ENCODE measurements at regions not wholly inside any gene's neighbourhood (a gene's known extent, or its start where the extent isn't known, plus 50 kb on each side); places are given as distances from the start of the nearest gene placed in this dataset.

DNA sequence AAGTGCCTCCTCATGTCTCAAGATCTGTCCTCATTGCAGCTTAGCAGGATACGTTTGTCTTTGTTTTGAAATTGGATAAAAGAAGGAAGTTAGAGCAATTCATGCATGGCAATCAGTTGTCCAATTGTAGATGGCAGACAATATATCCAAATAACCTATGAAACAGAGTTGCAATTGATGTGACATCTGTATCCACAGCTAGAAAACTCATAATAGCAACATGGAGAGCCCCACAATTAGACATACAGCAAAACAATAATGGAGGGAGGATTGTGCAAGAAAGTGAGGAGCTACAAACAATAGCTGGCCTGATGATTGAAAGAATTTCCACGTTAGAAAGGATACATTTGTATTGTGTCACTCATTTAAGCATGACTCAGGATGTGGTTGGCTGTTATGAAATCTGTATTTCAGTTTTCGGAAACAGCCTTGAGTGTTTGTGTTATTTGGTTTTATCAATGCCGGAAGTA lies 132.0 kb downstream of the FAM174A start:
- no peak overlapping the region for H3K4me3 ChIP-seq (ENCODE audit: low read length in 3 of 3)
- H3K9ac ChIP-seq (ENCODE audit: low read length in 3 of 3): no peak overlapping the region
- no peak overlapping the region for H3K27ac ChIP-seq (ENCODE audit: low read depth in 2 of 2, low read length in 2 of 2)
- H3K27me3 ChIP-seq (ENCODE audit: control insufficient read depth, insufficient read depth, low read length): no peaks in the 10 kb centered on the region
- intact Hi-C loops (cut with DNase I): no loop called here
- H3K4me1 ChIP-seq (ENCODE audit: control insufficient read depth in 2 of 3, insufficient read depth in 2 of 3, low read depth in 1 of 3, low read length in 3 of 3): no peaks in the 10 kb centered on the region
- no peaks in the 10 kb centered on the region for H3K9me3 ChIP-seq (ENCODE audit: control insufficient read depth in 2 of 3, insufficient read depth in 1 of 3, low read length in 3 of 3)
- FAIRE-seq (peak; percentile 13), DNase-seq (no peak)
- no peaks in the 10 kb centered on the region for H3K36me3 ChIP-seq (ENCODE audit: control insufficient read depth in 2 of 3, insufficient read depth in 3 of 3, low read length in 3 of 3)
- no peak for TF ChIP-seq CTCF (IDR thresholded peaks at IDR 0.05; ENCODE audit: borderline replicate concordance, extremely low read depth, insufficient read depth)

DNA sequence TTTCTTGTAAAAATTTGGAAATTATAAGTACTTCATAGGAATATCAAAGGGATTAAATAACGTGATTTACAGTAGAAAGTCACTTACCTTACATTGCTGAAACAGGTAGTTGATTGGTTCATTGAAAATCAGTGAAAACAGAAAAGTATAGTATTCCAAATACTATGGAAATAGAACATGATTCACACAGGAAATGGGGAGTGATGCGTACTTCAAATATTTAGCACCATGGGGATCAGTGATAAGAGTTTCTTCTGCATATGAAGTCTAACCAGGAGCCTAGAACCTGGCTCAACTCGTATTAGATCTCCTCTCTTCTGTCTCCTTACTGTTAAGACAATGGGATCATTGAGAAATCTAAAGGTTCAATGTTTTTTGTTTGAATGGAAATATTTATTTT lies 133.3 kb downstream of the FAM174A start:
- FAIRE-seq: no peak
- Histone ChIP-seq H3K27me3 (ENCODE audit: control insufficient read depth, insufficient read depth, low read length) (no peaks in the 10 kb centered on the region), H3K27ac (ENCODE audit: low read depth in 2 of 2, low read length in 2 of 2) (no peak overlapping the region), H3K36me3 (ENCODE audit: control insufficient read depth in 2 of 3, insufficient read depth in 3 of 3, low read length in 3 of 3) (no peaks in the 10 kb centered on the region), H3K4me1 (ENCODE audit: control insufficient read depth in 2 of 3, insufficient read depth in 2 of 3, low read depth in 1 of 3, low read length in 3 of 3) (no peaks in the 10 kb centered on the region), H3K4me3 (ENCODE audit: low read length in 3 of 3) (no peak overlapping the region), H3K9ac (ENCODE audit: low read length in 3 of 3) (no peak overlapping the region), H3K9me3 (ENCODE audit: control insufficient read depth in 2 of 3, insufficient read depth in 1 of 3, low read length in 3 of 3) (no peaks in the 10 kb centered on the region)
- intact Hi-C loops (cut with DNase I): no loop called here
- no peak for DNase-seq
- no peak for TF ChIP-seq CTCF (IDR thresholded peaks at IDR 0.05; ENCODE audit: borderline replicate concordance, extremely low read depth, insufficient read depth)

DNA sequence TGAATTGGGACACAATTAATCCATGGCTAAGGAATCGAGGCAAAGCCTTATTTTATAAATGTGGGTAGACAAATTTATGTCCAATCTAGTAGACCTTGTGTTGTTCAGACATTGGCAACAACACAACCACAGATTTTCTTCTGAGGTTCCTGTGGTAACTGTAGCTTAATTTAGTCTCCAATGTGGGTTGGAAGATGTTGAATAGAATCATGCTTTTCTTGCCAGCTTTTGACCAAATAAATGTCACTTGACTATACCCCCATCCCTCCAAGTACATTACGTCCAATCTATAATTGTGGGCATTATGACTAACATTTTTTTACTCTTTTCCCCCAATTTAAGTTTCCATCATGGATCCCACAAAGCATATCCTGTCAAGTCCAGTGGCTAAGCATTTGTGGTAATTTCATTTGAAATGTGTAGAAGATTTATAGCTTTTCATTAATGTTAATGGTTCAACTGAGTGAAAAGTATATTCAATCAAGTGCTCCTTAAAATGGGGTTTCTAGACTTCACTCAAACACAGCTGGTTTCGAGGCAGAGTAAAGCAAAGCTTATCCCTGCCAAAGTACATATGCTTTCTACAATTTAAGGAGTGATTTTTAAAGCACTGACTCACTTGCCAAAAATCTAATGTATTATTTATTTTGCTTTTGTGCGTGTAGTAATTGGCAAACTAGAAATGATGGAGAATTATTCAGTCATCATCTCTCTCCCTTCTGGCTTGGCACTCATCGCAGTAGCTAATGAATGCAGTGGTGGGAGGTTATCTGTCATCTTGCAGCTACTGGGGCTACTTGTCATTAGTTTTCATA lies 141.8 kb downstream of the FAM174A start:
- Histone ChIP-seq H3K4me3 (ENCODE audit: low read length in 3 of 3) (no peak overlapping the region), H3K9me3 (ENCODE audit: control insufficient read depth in 2 of 3, insufficient read depth in 1 of 3, low read length in 3 of 3) (no peaks in the 10 kb centered on the region), H3K9ac (ENCODE audit: low read length in 3 of 3) (no peak overlapping the region), H3K4me1 (ENCODE audit: control insufficient read depth in 2 of 3, insufficient read depth in 2 of 3, low read depth in 1 of 3, low read length in 3 of 3) (no peaks in the 10 kb centered on the region), H3K27me3 (ENCODE audit: control insufficient read depth, insufficient read depth, low read length) (no peaks in the 10 kb centered on the region), H3K27ac (ENCODE audit: low read depth in 2 of 2, low read length in 2 of 2) (no peak overlapping the region), H3K36me3 (ENCODE audit: control insufficient read depth in 2 of 3, insufficient read depth in 3 of 3, low read length in 3 of 3) (no peaks in the 10 kb centered on the region)
- TF ChIP-seq CTCF (IDR thresholded peaks at IDR 0.05; ENCODE audit: borderline replicate concordance, extremely low read depth, insufficient read depth): no peak
- DNase-seq (peak in 2 of 5 donors; percentile 27 to 58), FAIRE-seq (no peak)
- intact Hi-C loops (cut with DNase I): no loop called here

All from kidney (tissue), 13 donors.